ENCODE measurements at regions not wholly inside any gene's neighbourhood (a gene's known extent, or its start where the extent isn't known, plus 50 kb on each side); places are given as distances from the start of the nearest gene placed in this dataset.
A peak's percentile ranks its signal among the peaks of the same experiment; 100 is the strongest.
"Not testable (repeated sequence)": the region's sequence is repeated elsewhere in the genome, so short reads cannot be mapped to it uniquely, and the experiment has no call there.

- no peak for DNase-seq (ENCODE audit: low read depth)
Measured at GRCh38 chr7:94109556-94109955, 105.4 kb upstream of the BET1 start.

GRCh38 chr7:94111009-94111408, 106.9 kb upstream of the BET1 start:
- DNase-seq (ENCODE audit: low read depth), result no peak

GRCh38 chr7:94115316-94115715, 111.2 kb upstream of the BET1 start:
- no peak for DNase-seq (ENCODE audit: low read depth)

GRCh38 chr7:94123136-94123535, 119.0 kb upstream of the BET1 start:
- no peak for DNase-seq (ENCODE audit: low read depth)

- DNase-seq (ENCODE audit: low read depth), result no peak
Measured at GRCh38 chr7:94127026-94127425, 122.9 kb upstream of the BET1 start.

GRCh38 chr7:94128072-94128471, 123.9 kb upstream of the BET1 start:
- DNase-seq (ENCODE audit: low read depth), result no peak

- DNase-seq (ENCODE audit: low read depth), result no peak
Measured at GRCh38 chr7:94129443-94130140, 125.4 kb upstream of the BET1 start.

- no peak for DNase-seq (ENCODE audit: low read depth)
Measured at GRCh38 chr7:94130716-94131115, 126.6 kb upstream of the BET1 start.

- no peak for DNase-seq (ENCODE audit: low read depth)
Measured at GRCh38 chr7:94133460-94133859, 129.3 kb upstream of the BET1 start.

GRCh38 chr7:94135180-94135579, 131.0 kb upstream of the BET1 start:
- no peak for DNase-seq (ENCODE audit: low read depth)

GRCh38 chr7:94142281-94142680, 138.1 kb upstream of the BET1 start:
- no peak for DNase-seq (ENCODE audit: low read depth)

- DNase-seq (ENCODE audit: low read depth), result no peak
Measured at GRCh38 chr7:94145602-94146001, 141.4 kb upstream of the BET1 start.

GRCh38 chr7:94146408-94146807, 142.3 kb upstream of the BET1 start:
- no peak for DNase-seq (ENCODE audit: low read depth)

- DNase-seq (ENCODE audit: low read depth), result no peak
Measured at GRCh38 chr7:94149789-94150545, 145.8 kb upstream of the BET1 start.

GRCh38 chr7:94154182-94154581, 150.0 kb upstream of the BET1 start:
- no peak for DNase-seq (ENCODE audit: low read depth)

- peak; percentile 14 for DNase-seq (ENCODE audit: low read depth)
Measured at GRCh38 chr7:94154858-94155257, 150.7 kb upstream of the BET1 start.

- not testable (repeated sequence) for DNase-seq (ENCODE audit: low read depth)
Measured at GRCh38 chr7:94157659-94158306, 153.6 kb upstream of the BET1 start.

- no peak for DNase-seq (ENCODE audit: low read depth)
Measured at GRCh38 chr7:94160719-94161435, 156.7 kb upstream of the BET1 start.

GRCh38 chr7:94161476-94161875, 157.3 kb upstream of the BET1 start:
- DNase-seq (ENCODE audit: low read depth), result no peak

GRCh38 chr7:94169682-94170081, 165.5 kb upstream of the BET1 start:
- no peak for DNase-seq (ENCODE audit: low read depth)

GRCh38 chr7:94170836-94171235, 166.7 kb upstream of the BET1 start:
- no peak for DNase-seq (ENCODE audit: low read depth)

- no peak for DNase-seq (ENCODE audit: low read depth)
Measured at GRCh38 chr7:94173436-94173835, 169.3 kb upstream of the BET1 start.
